HCT116 (cell line): ENCODE measurements at regions not wholly inside any gene's neighbourhood (a gene's known extent, or its start where the extent isn't known, plus 50 kb on each side); places are given as distances from the start of the nearest gene placed in this dataset.

Source experiments
- ATAC-seq: fragments of 200-7000 bp; cut with Tn5 transposase; 2 replicates; pipeline ENCODE4 v1.9.1; 2020; ENCODE audit warnings: mild to moderate bottlenecking, moderate library complexity
- BruUV-seq: library from RNA; stranded (reverse); fragments of 400-500 nt; replicated peaks from 2 replicates; lab custom pipeline; 2021; lab: Mats Ljungman, UMichigan
- CTCF ChIA-PET: fragments of 300-600 bp; sonication (Branson Sonifier 250); formaldehyde crosslinking; loops from one replicate; lab custom pipeline; 2021; ENCODE audit warnings: antibody characterized with exemption; lab: Charles Lee
- POLR2A ChIA-PET: fragments of 300-600, 350-600 bp; sonication (Branson Sonifier 250); formaldehyde crosslinking; loops from one replicate; lab custom pipeline; 2021; ENCODE audit warnings: antibody characterized with exemption; lab: Charles Lee
- RAD21 ChIA-PET, 2 experiments: fragments of 300-600 bp; sonication (Branson Sonifier 250); formaldehyde crosslinking; loops; one replicate each; lab custom pipeline; 2023; ENCODE audit warnings: low total read pairs in 2 of 2; ENCODE audit not compliant: uncharacterized antibody in 2 of 2, unreplicated experiment in 2 of 2, low non-redundant PET in 1 of 2; lab: Charles Lee
- DNase-seq: peaks from one replicate; pipeline ENCODE4 v3.0.0-alpha.2; 2010; ENCODE audit warnings: low read depth, low spot score
- H2AFZ ChIP-seq: fragments of 200-600 bp; shearing (Covaris generic), sonication (generic); 2 replicates; pipeline ENCODE4 v1.6.1; 2017; ENCODE audit warnings: low read depth, mixed run types, mixed read lengths, antibody characterized with exemption, low read length; ENCODE audit not compliant: poor library complexity, severe bottlenecking
- H3K27ac ChIP-seq: 2 replicates; pipeline ENCODE4 v1.5.1; 2012; ENCODE audit warnings: low read depth, low read length
- H3K27me3 ChIP-seq: fragments of 200-600 bp; sonication (generic); 2 replicates; pipeline ENCODE4 v1.6.1; 2016; ENCODE audit warnings: mixed run types, low read length, mixed read lengths; ENCODE audit not compliant: insufficient read depth
- H3K36me3 ChIP-seq, 2 experiments: fragments of 200-500 bp in 1 of 2; fragments of 200-600 bp in 1 of 2; sonication (Bioruptor generic) in 1 of 2; sonication (generic) in 1 of 2; 2 replicates each; pipeline versions ENCODE4 v1.5.1 to v1.6.1; 2014 to 2016; ENCODE audit warnings: low read length in 2 of 2, inconsistent platforms in 1 of 2, mixed read lengths in 1 of 2, mixed run types in 1 of 2; ENCODE audit not compliant: insufficient read depth in 2 of 2, control insufficient read depth in 1 of 2
- H3K4me1 ChIP-seq, 2 experiments: fragments of 200-600 bp in 1 of 2; sonication (generic) in 1 of 2; 2 replicates each; pipeline versions ENCODE4 v1.5.1 to v1.6.1; 2012 to 2017; ENCODE audit warnings: low read length in 2 of 2, inconsistent platforms in 1 of 2, mild to moderate bottlenecking in 1 of 2, mixed read lengths in 1 of 2, mixed run types in 1 of 2, moderate library complexity in 1 of 2; ENCODE audit not compliant: insufficient read depth in 2 of 2, control insufficient read depth in 1 of 2
- H3K4me2 ChIP-seq: fragments of 200-600 bp; sonication (generic); 2 replicates; pipeline ENCODE4 v1.6.1; 2017; ENCODE audit warnings: mixed run types, low read length, mixed read lengths
- H3K4me3 ChIP-seq, 2 experiments: fragments of 200-600 bp in 1 of 2; sonication (generic) in 1 of 2; replicated peaks in 1 of 2; 2 replicates each; pipeline ENCODE4 v1.5.1; 2011 to 2016; ENCODE audit warnings: low read length in 2 of 2, control low read depth in 1 of 2, low read depth in 1 of 2, mild to moderate bottlenecking in 1 of 2, mixed read lengths in 1 of 2, mixed run types in 1 of 2
- H3K79me2 ChIP-seq: fragments of 200-600 bp; sonication (generic); 2 replicates; pipeline ENCODE4 v1.6.1; 2017; ENCODE audit warnings: mild to moderate bottlenecking, mixed run types, low read length, moderate library complexity, mixed read lengths; ENCODE audit not compliant: insufficient read depth
- H3K9ac ChIP-seq: fragments of 200-600 bp; sonication (generic); 2 replicates; pipeline ENCODE4 v1.6.1; 2016; ENCODE audit warnings: low read length, mixed read lengths
- H3K9me2 ChIP-seq: fragments of 200-600 bp; sonication (generic), shearing (Covaris generic); 2 replicates; pipeline ENCODE4 v1.6.1; 2017; ENCODE audit warnings: mixed run types, mild to moderate bottlenecking, moderate library complexity; ENCODE audit not compliant: insufficient read depth
- H3K9me3 ChIP-seq, 2 experiments: fragments of 200-500 bp in 1 of 2; fragments of 200-600 bp in 1 of 2; sonication (Bioruptor generic) in 1 of 2; sonication (generic) in 1 of 2; 2 replicates each; pipeline ENCODE4 v1.6.1; 2014 to 2017; ENCODE audit warnings: low read length in 2 of 2, mixed read lengths in 2 of 2, inconsistent platforms in 1 of 2, low read depth in 1 of 2, mild to moderate bottlenecking in 1 of 2, mixed run types in 1 of 2, moderate library complexity in 1 of 2; ENCODE audit not compliant: control insufficient read depth in 1 of 2, insufficient read depth in 1 of 2
- H4K20me1 ChIP-seq: fragments of 200-600 bp; sonication (generic), shearing (Covaris generic); 2 replicates; pipeline ENCODE4 v1.6.1; 2017; ENCODE audit warnings: mixed run types, mild to moderate bottlenecking, moderate library complexity; ENCODE audit not compliant: insufficient read depth
- CBX3 ChIP-seq: IDR thresholded peaks from 2 replicates; pipeline ENCODE4 v1.6.1; 2012; ENCODE audit warnings: low read depth
- CTCF ChIP-seq, 3 experiments: fragments of 200-600 bp in 1 of 3; sonication (generic) in 1 of 3; IDR thresholded peaks in 2 of 3; conservative IDR thresholded peaks in 1 of 3; 2 replicates each; pipeline ENCODE4 v1.5.1; 2012 to 2017; ENCODE audit warnings: low read depth in 2 of 3, low read length in 2 of 3, antibody characterized with exemption in 1 of 3, borderline replicate concordance in 1 of 3, control low read depth in 1 of 3, mild to moderate bottlenecking in 1 of 3, mixed read lengths in 1 of 3, mixed run types in 1 of 3, moderate library complexity in 1 of 3; ENCODE audit not compliant: insufficient read depth in 1 of 3
- EGR1 ChIP-seq: IDR thresholded peaks from 2 replicates; pipeline ENCODE4 v1.6.1; 2012; ENCODE audit warnings: low read depth
- EZH2phosphoT487 ChIP-seq: fragments of 200-600 bp; IDR thresholded peaks from 2 replicates; pipeline ENCODE4 v1.6.1; 2018; ENCODE audit warnings: antibody characterized with exemption, borderline replicate concordance
- FOSL1 ChIP-seq: IDR thresholded peaks from 2 replicates; pipeline ENCODE4 v1.6.1; 2012; ENCODE audit warnings: low read depth
- JUND ChIP-seq: IDR thresholded peaks from 2 replicates; pipeline ENCODE4 v1.6.1; 2012
- POLR2AphosphoS5 ChIP-seq: IDR thresholded peaks from 2 replicates; pipeline ENCODE4 v1.6.1; 2011; ENCODE audit warnings: mild to moderate bottlenecking, low read depth, low read length, moderate library complexity
- RAD21 ChIP-seq: IDR thresholded peaks from 2 replicates; pipeline ENCODE4 v1.6.1; 2012; ENCODE audit warnings: low read depth, mild to moderate bottlenecking
- SP1 ChIP-seq: IDR thresholded peaks from 2 replicates; pipeline ENCODE4 v1.6.1; 2012; ENCODE audit warnings: low read depth
- SRF ChIP-seq: IDR thresholded peaks from 2 replicates; pipeline ENCODE4 v1.6.1; 2012; ENCODE audit warnings: low read depth
- TCF7L2 ChIP-seq: IDR thresholded peaks from 2 replicates; pipeline ENCODE4 v1.7.0; 2011; ENCODE audit warnings: borderline replicate concordance, inconsistent platforms; ENCODE audit not compliant: insufficient read depth, insufficient read length; ENCODE audit errors: extremely low read depth
- ZFX ChIP-seq: fragments of 450-650 bp; IDR thresholded peaks from 2 replicates; pipeline ENCODE4 v1.6.1; 2017
- ZNF274 ChIP-seq: fragments of 200-500 bp; sonication (Bioruptor generic); IDR thresholded peaks from 2 replicates; pipeline ENCODE4 v1.6.1; 2014; ENCODE audit warnings: mild to moderate bottlenecking, low read depth, low read length, inconsistent platforms
- intact Hi-C: fragments of 100-400 bp; cut with micrococcal nuclease; formaldehyde crosslinking; loops from 2 replicates; pipeline ENCODE4 v1.10.0; 2022
- TF ChIP-seq, protein P1 (sequence below): IDR thresholded peaks from 2 replicates; pipeline ENCODE4 v1.6.1; 2011; ENCODE audit warnings: mild to moderate bottlenecking, low read length, moderate library complexity; ENCODE audit not compliant: insufficient replicate concordance; ENCODE audit errors: extremely low read depth

- H3K79me2 ChIP-seq, result no peaks in the 10 kb centered on the region
- no peak for DNase-seq
- peaks cover 14% of the 10 kb centered on the region; the same call in 1 of the 2 replicates for H3K27me3 ChIP-seq
- no peak overlapping the region for H3K9ac ChIP-seq
- intact Hi-C loops, result no loop called here
- H4K20me1 ChIP-seq, result no peaks in the 10 kb centered on the region
- no peak overlapping the region for H3K4me2 ChIP-seq
- H3K9me2 ChIP-seq, result no peaks in the 10 kb centered on the region
- H3K27ac ChIP-seq, result no peak overlapping the region
- CTCF ChIA-PET, result no interaction called here
- H3K4me1 ChIP-seq, result no peaks in the 10 kb centered on the region
- RAD21 ChIA-PET, result no interaction called here
- no peak overlapping the region for H2AFZ ChIP-seq
- H3K9me3 ChIP-seq, result no peaks in the 10 kb centered on the region
- no peak for TF ChIP-seq RAD21
- TF ChIP-seq CTCF (IDR thresholded peaks at IDR 0.05 in 2 of 3, conservative IDR thresholded peaks at IDR 0.05 in 1 of 3; ENCODE audit: borderline replicate concordance in 1 of 3, insufficient read depth in 1 of 3, low read depth in 2 of 3, low read length in 2 of 3), result no peak
- TF ChIP-seq FOSL1, result no peak
- no peak overlapping the region for H3K4me3 ChIP-seq
- POLR2A ChIA-PET, result no interaction called here
- no peaks in the 10 kb centered on the region for H3K36me3 ChIP-seq
- ATAC-seq, result no peak
- BruUV-seq, result no TSS peak
Observed at GRCh38 chr6:85942844-85943243, 300.2 kb upstream of the SYNCRIP start.

- ChIA-PET RAD21 (no interaction called here), POLR2A (no interaction called here), CTCF (no interaction called here)
- Histone ChIP-seq H3K4me2 (no peak overlapping the region), H3K27me3 (0 out of 2 replicates have a peak, but pooled peaks cover 7% of the 10 kb centered on the region), H3K36me3 (no peaks in the 10 kb centered on the region), H3K4me1 (no peaks in the 10 kb centered on the region), H3K9me3 (no peaks in the 10 kb centered on the region), H3K4me3 (no peak overlapping the region), H4K20me1 (no peaks in the 10 kb centered on the region), H2AFZ (no peak overlapping the region), H3K9me2 (no peaks in the 10 kb centered on the region), H3K27ac (no peak overlapping the region), H3K9ac (no peak overlapping the region), H3K79me2 (no peaks in the 10 kb centered on the region)
- no peak for ATAC-seq
- BruUV-seq, result no TSS peak
- intact Hi-C loops, result no loop called here
- DNase-seq, result no peak
- no peak for TF ChIP-seq SP1
- TF ChIP-seq RAD21, result no peak
- no peak for TF ChIP-seq SRF
- no peak for TF ChIP-seq TCF7L2
- no peak for TF ChIP-seq POLR2AphosphoS5
- TF ChIP-seq JUND, result no peak
- no peak for TF ChIP-seq EZH2phosphoT487
- no peak for TF ChIP-seq CBX3
- TF ChIP-seq ZNF274, result no peak
- TF ChIP-seq, protein P1, sequence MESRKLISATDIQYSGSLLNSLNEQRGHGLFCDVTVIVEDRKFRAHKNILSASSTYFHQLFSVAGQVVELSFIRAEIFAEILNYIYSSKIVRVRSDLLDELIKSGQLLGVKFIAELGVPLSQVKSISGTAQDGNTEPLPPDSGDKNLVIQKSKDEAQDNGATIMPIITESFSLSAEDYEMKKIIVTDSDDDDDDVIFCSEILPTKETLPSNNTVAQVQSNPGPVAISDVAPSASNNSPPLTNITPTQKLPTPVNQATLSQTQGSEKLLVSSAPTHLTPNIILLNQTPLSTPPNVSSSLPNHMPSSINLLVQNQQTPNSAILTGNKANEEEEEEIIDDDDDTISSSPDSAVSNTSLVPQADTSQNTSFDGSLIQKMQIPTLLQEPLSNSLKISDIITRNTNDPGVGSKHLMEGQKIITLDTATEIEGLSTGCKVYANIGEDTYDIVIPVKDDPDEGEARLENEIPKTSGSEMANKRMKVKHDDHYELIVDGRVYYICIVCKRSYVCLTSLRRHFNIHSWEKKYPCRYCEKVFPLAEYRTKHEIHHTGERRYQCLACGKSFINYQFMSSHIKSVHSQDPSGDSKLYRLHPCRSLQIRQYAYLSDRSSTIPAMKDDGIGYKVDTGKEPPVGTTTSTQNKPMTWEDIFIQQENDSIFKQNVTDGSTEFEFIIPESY, result no peak
- no peak for TF ChIP-seq ZFX
- no peak for TF ChIP-seq EGR1
Observed at GRCh38 chr6:85936916-85937315, 294.2 kb upstream of the SYNCRIP start.
